ENCODE measurements at regions not wholly inside any gene's neighbourhood (a gene's known extent, or its start where the extent isn't known, plus 50 kb on each side); places are given as distances from the start of the nearest gene placed in this dataset.
A peak's percentile ranks its signal among the peaks of the same experiment; 100 is the strongest.
"Not testable (repeated sequence)": the region's sequence is repeated elsewhere in the genome, so short reads cannot be mapped to it uniquely, and the experiment has no call there.

- no peak for DNase-seq (ENCODE audit: low read depth in 2 of 2)
Measured at GRCh38 chr10:3964516-3964915, 179.5 kb upstream of the KLF6 start.

DNA sequence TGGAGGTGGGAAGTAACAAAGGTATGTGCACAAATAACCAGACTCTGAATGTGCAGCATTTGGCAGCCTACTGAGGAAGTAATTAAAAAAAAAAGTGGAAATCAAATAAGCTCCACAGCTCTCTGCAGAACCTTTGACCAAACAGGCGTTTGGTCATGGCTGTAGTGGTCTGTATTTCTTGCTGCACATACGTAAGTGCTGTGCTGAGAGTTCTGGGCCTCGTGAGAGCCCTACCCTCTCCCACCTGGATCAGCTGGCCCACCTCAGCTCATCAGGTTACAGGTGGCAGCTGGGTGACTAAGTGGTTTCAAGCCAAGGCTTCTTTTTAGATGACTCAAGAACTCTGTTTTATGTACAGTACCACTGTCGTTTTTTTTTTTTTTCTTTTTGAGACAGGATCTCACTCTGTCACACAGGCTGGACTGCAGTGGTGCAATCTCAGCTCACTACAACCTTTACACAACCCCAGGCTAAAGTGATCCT is 178.2 kb upstream of the KLF6 start:
- no peak for DNase-seq (ENCODE audit: low read depth in 2 of 2)

GRCh38 chr10:3961082-3961481 is 176.1 kb upstream of the KLF6 start:
- peak in 1 of 2 donors; percentile 26 for DNase-seq (ENCODE audit: low read depth in 2 of 2)

- DNase-seq (ENCODE audit: low read depth in 2 of 2): no peak
Measured at GRCh38 chr10:3960496-3960895, 175.5 kb upstream of the KLF6 start.

GRCh38 chr10:3959370-3960325 is 174.6 kb upstream of the KLF6 start:
- DNase-seq (ENCODE audit: low read depth in 2 of 2): no peak

DNA sequence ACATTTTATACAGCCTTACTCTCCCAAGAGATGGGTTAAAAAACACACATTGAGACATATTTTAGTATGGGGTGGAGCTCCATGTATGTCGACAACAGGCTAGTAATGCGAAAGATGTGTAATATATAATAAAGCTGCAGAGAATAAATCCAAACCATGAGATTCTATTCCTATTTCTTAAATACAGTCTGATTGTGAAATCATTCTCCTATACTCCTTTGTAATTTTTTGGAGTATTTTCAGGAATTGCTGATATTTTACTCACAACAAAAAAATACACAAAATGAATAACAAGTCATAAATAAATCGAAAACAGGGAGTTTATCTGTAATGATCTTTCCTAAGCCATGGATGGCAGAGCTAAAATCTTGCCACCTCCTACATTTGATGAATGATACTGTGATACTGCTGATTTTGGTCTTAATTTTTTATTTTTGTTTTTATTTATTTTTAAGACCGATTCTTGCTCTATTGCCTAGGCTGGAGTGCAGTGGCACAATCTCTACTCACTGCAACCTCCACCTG is 173.5 kb upstream of the KLF6 start:
- no peak for DNase-seq (ENCODE audit: low read depth in 2 of 2)

- no peak for DNase-seq (ENCODE audit: low read depth in 2 of 2)
Measured at GRCh38 chr10:3955955-3956617, 171.1 kb upstream of the KLF6 start.

- DNase-seq (ENCODE audit: low read depth in 2 of 2): no peak
Measured at GRCh38 chr10:3955493-3955892, 170.5 kb upstream of the KLF6 start.

DNA sequence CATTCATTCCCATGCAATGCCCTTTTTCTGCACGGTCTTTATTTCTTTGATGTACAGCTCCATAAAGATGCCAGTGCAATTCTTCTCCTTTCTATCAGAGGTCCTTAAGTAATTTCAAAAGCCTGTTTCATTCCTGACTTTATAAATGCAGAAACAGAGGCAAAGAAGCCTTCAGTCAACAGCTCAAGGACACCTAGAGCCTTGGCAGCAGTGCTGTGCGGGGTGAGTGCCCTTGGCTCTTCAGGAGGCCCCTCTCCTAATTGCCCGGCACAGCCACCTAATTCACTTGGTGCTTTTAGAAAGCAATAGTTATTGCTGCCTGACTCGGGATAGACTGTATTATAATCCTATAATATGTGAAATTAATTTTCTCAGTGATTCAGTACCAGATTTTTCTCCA is 169.6 kb upstream of the KLF6 start:
- no peak for DNase-seq (ENCODE audit: low read depth in 2 of 2)

DNA sequence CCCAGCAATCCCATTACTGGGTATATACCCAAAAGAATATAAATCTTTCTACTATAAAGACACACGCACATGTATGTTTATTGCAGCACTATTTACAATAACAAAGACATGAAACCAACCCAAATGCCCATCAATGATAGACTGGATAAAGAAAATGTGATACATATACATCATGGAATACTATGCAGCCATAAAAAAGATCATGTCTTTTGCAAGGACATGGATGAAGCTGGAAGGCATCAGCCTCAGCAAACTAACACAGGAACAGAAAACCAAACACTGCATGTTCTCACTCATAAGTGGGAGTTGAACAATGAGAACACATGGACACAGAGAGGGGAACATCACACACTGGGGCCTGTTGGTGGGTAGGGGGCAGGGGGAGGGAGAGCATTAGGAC is 169.0 kb upstream of the KLF6 start:
- DNase-seq (ENCODE audit: low read depth in 2 of 2): not testable (repeated sequence)

DNA sequence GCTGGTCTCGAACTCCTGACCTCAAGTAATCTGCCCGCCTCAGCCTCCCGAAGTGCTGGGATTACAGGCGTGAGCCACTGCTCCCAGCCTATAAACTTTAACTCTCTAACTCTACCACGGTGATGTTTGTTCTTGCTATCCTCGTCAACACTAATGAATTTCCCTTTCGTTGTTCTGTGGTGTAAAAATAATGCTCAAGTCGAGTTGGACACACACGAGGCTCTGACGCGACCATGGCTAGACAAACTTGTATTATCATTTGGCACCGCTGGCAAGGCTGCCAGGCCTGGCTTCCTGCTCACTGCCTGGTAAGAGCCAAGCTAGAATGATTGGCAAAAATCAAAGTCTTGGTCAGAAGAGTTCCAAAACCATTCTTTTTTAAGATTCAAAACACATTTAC is 167.0 kb upstream of the KLF6 start:
- DNase-seq (ENCODE audit: low read depth in 2 of 2): no peak

- peak in 1 of 2 donors; percentile 23 for DNase-seq (ENCODE audit: low read depth in 2 of 2)
Measured at GRCh38 chr10:3950676-3951275, 165.8 kb upstream of the KLF6 start.

GRCh38 chr10:3949711-3950110 is 164.7 kb upstream of the KLF6 start:
- no peak for DNase-seq (ENCODE audit: low read depth in 2 of 2)

DNA sequence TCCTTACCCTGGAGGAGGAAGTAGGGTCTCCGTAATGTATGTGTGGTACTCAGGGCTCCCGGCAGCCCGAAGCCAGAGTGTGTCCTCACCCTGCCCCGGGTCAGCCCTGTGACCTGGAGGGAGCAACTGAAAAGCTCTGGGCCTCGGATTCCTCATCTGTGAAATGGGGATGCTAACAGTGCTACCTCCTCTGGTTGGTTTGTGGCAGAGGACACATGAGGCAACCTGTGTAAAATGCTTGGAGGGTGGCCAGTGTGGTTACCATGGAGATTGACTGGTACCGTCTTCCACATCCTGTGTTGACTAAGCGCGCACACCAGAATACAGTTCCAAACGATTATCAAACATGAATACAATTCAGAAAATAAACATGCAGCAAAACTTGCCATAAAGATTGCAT is 163.8 kb upstream of the KLF6 start:
- peak; percentile 42 to 57 for DNase-seq (ENCODE audit: low read depth in 2 of 2)

GRCh38 chr10:3946234-3947229 is 161.5 kb upstream of the KLF6 start:
- no peak for DNase-seq (ENCODE audit: low read depth in 2 of 2)

GRCh38 chr10:3945026-3945425 is 160.0 kb upstream of the KLF6 start:
- DNase-seq (ENCODE audit: low read depth in 2 of 2): no peak

GRCh38 chr10:3944591-3944990 is 159.6 kb upstream of the KLF6 start:
- DNase-seq (ENCODE audit: low read depth in 2 of 2): no peak

DNA sequence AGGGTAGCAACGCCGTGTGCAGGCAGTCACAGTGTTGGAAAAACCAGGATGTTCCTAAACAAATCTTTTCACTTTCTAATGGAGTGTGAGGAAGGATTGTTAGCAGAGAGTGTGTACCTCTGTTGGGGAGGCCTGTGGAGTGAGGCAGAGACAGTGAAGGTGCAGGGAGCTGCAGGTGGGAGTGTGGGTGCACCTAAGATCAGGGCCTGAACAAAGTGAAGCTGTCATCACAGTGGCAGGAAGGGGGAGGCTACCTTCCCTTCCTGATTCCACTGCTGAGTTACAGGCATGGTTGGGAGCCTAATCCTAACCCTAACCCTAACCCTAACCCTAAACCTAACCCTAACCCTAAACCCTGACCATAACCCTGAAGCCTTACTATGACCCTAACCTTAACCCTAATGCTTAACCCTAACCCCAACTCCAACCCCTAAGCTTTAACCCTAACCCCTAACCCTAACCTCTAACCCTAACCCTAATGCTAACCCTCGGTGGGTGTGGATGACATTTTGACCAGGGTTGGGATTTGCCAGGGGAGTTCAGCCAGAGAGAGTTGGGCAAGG is 158.8 kb upstream of the KLF6 start:
- no peak for DNase-seq (ENCODE audit: low read depth in 2 of 2)

DNA sequence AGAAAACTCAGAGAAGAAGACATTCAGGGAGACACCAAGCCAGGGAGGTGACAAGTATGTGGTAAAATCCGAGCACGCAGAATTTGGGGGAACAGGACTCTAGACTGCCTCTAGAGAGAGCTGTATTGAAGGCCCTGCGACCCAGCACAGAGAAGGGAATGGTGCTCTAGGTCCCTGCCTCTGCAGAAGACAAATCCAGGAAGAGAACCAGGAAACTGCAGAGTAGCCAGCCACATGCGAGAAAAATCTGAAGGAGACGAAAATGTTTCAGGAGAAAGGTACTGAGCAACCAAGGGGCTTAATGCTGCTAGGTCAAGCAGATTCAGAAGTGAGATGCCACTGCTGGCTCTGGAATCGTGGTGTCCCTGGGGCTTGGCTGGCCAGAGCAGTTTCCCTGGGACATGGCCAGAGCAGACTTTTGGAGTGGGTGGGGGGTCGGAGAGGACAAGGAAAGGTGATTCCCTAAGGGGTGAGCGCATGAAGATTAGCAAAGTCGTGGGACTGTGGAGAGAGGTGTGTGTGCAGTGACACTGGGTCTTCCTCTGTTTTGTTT is 158.0 kb upstream of the KLF6 start:
- no peak for DNase-seq (ENCODE audit: low read depth in 2 of 2)

DNA sequence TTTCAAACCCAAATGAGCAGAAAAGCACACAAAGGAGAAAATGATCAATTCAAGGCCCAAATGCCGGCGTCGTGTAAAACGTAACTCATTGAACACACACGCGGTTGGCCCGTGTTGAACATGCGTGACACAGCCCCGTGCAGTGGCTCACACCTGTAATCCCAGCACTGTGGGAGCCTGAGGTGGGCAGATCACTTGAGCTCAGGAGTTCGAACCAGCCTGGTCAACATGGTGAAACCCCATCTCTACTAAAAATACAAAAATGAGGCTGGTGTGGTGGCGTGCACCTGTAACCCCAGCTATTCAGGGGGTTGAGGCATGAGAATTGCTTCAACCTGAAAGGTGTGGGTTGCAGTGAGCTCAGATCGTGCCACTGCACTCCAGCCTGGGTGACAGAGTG is 156.7 kb upstream of the KLF6 start:
- no peak for DNase-seq (ENCODE audit: low read depth in 2 of 2)

Measured in activated CD8-positive, alpha-beta memory T cell treated with anti-CD3 and anti-CD28 coated beads for 4 hours (primary cell).